GM12874 (cell line): ENCODE measurements at regions not wholly inside any gene's neighbourhood (a gene's known extent, or its start where the extent isn't known, plus 50 kb on each side); places are given as distances from the start of the nearest gene placed in this dataset.

Source experiments
- CTCF ChIP-seq: IDR thresholded peaks from 2 replicates; pipeline ENCODE4 v1.5.1; 2011; ENCODE audit warnings: low read depth, mild to moderate bottlenecking, control low read depth, low read length, moderate library complexity; ENCODE audit not compliant: insufficient read depth

DNA sequence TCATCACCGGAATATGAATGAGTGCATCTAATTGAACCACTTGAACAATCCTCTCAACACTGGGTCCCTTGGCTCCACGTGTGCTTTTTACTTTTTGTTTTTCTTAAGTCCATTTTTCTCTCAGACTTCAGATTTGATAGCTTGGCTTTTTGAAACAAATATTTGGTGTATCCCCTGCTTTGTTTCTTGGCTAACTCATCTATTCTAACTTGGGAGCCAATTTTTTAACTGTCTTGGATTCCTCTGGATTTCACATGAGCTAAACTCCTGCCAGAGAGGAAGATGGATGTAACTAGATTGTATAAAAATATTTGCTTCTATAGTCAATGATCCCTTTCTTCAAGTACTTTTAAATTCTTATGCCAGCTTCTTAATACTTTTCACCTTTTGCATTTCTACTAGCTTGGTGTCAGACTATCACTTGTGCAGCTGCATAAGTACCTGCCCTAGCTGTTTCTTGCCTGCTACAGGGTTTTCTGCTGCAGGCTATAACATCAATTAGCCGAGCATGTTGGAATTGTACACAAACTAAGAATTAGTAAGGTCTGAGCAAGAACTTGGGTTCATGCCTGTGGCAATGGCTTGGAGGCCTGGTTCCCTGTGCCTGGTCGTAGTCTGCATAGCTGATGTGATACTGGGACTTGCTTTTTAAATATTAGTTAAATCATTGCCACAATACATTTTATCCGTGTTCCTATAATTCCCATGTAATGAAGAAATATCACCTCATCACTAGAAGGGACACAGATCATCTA lies 281.5 kb downstream of the EN1 start:
- no peak for TF ChIP-seq CTCF

GRCh38 chr2:118565301-118565700 lies 282.1 kb downstream of the EN1 start:
- TF ChIP-seq CTCF, result no peak

- no peak for TF ChIP-seq CTCF
Observed at GRCh38 chr2:118562144-118562543, 285.3 kb downstream of the EN1 start.

DNA sequence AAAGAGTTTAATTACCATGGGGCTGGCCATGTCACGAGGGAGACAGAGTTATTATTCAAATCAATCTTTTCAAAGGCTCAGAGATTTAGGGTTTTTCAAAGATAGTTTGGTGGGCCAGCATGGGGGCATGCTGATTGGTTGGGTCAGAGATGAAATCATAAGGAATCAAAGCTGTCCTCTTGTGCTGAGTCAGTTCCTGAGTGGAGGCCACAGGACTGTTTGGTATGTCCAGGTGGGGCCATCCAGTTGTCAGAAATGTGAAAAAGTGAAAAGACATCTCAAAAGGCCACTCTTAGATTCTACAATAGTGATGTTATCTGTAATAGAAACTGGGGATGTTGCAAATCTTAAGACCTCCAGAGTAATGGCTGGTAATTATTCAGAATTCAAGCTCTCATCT lies 288.6 kb downstream of the EN1 start:
- TF ChIP-seq CTCF, result no peak

GRCh38 chr2:118557791-118558190 lies 289.7 kb downstream of the EN1 start:
- no peak for TF ChIP-seq CTCF

- TF ChIP-seq CTCF, result no peak
Observed at GRCh38 chr2:118557016-118557415, 290.4 kb downstream of the EN1 start.

DNA sequence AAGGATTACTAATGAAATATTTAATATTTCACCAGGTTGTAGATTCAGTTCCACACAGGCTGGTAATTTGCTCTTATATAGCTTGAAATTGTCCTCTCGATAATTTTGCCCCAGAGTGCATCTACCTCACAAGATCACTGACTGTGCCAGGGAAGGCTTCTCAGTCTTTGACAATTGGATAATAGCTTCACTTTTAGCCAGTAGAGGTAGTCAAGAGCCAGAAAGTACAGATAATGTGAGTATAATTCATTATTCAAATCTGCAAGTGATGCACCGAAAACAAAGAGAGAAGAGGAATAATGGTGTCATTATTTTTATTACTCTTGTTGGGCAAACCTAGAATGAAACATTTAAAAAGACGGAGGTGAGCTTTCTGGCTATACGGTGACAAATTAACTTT lies 292.8 kb downstream of the EN1 start:
- no peak for TF ChIP-seq CTCF

- TF ChIP-seq CTCF, result no peak
Observed at GRCh38 chr2:118549503-118549902, 297.9 kb downstream of the EN1 start.
